Activated CD8-positive, alpha-beta T cell treated with anti-CD3 and anti-CD28 coated beads, Interleukin-2, amount 10 ng/mL, durations not matched to agents 7 days and 5 days (primary cell): ENCODE measurements at regions not wholly inside any gene's neighbourhood (a gene's known extent, or its start where the extent isn't known, plus 50 kb on each side); places are given as distances from the start of the nearest gene placed in this dataset.

Source experiments
- ATAC-seq: fragments of 150-1000 bp; cut with Tn5 transposase; one replicate; pipeline ENCODE4 v1.10.0; 2021; ENCODE audit warnings: moderate library complexity
- CTCF ChIA-PET: fragments of 350-600 bp; sonication (Branson Sonifier 250); formaldehyde crosslinking; loops from one replicate; lab custom pipeline; 2021; ENCODE audit warnings: antibody characterized with exemption; lab: Charles Lee
- POLR2A ChIA-PET: fragments of 350-600 bp; sonication (Branson Sonifier 250); formaldehyde crosslinking; loops from one replicate; lab custom pipeline; 2021; ENCODE audit warnings: antibody characterized with exemption; lab: Charles Lee
- DNase-seq: peaks from one replicate; pipeline ENCODE4 v3.0.0-alpha.2; 2020
- H3K27ac Mint-ChIP-seq: one replicate; pipeline ENCODE4 v1.8.0; 2021; ENCODE audit warnings: mild to moderate bottlenecking, mixed read lengths
- H3K27me3 Mint-ChIP-seq: one replicate; pipeline ENCODE4 v1.8.0; 2021; ENCODE audit warnings: low read depth, mixed read lengths
- H3K36me3 Mint-ChIP-seq: one replicate; pipeline ENCODE4 v1.8.0; 2021; ENCODE audit warnings: low read depth, mixed read lengths
- H3K4me1 Mint-ChIP-seq: one replicate; pipeline ENCODE4 v1.8.0; 2021; ENCODE audit warnings: low read depth, mixed read lengths
- H3K4me3 Mint-ChIP-seq: one replicate; pipeline ENCODE4 v1.8.0; 2021; ENCODE audit warnings: mild to moderate bottlenecking, mixed read lengths
- H3K9me3 Mint-ChIP-seq: one replicate; pipeline ENCODE4 v1.8.0; 2022; ENCODE audit warnings: mixed read lengths; ENCODE audit not compliant: insufficient read depth

DNA sequence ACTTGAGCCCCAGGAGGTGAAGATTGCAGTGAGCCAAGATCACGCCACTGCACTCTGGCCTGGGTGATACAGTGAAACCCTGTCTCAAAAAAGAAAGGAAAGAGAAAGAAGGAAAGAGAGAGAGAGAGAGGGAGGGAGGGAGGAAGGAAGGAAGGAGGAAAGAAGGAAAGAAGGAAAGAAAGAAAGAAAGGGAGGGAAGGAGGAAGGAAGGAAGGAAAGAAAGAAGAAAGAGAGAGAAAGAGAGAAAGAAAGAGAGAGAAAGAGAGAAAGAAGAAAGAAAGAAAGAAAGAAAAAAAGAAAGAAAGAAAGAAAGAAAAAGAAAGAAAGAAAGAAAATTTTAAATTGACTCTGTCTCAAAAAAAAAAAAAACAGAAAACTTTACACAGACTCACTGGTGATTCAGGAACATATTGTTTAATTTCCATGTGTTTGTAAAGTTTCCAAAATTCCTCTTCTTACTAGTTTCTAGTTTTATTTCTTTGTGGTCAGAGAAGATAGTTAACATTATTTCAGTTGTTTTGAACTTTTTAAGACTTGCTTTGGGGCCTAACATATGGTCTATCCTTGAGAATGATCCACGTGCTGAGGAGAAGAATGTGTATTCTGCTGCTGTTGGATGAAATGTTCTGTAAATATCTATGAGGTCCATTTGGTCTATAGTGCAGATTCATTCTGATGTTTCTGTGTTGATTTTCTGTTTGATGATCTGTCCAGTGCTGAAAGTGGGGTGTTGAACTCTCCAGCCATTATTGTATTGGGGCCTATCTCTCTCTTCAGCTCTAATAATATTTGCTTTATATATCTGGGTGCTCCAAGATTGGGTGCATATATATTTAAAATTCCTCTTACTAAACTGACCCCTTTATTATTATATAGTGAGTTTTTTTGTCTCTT is 204.4 kb upstream of the SERP2 start:
- no peak overlapping the region for H3K27ac Mint-ChIP-seq
- DNase-seq = no peak
- ChIA-PET CTCF (no interaction called here), POLR2A (no interaction called here)
- no peaks in the 10 kb centered on the region for H3K36me3 Mint-ChIP-seq
- peaks cover 10% of the 10 kb centered on the region for H3K27me3 Mint-ChIP-seq
- ATAC-seq = no peak
- H3K4me3 Mint-ChIP-seq = no peak overlapping the region
- H3K9me3 Mint-ChIP-seq = no peaks in the 10 kb centered on the region
- no peaks in the 10 kb centered on the region for H3K4me1 Mint-ChIP-seq

DNA sequence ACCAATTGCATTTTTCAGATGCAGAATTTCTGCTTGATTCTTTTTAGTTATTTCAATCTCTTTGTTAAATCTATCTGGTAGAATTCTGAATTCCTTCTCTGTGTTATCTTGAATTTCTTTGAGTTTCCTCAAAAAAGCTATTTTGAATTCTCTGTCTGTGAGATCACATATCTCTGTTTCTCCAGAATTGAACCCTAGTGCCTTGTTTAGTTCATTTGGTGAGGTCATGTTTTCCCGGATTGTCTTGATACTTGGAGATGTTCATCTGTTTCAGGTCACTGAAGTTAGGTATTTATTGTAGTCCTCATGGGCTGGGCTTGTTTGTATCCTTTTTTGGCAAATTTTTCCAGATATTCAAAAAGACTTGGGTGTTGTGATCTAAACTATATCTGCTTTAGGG is 202.9 kb upstream of the SERP2 start:
- ATAC-seq (no peak), DNase-seq (no peak)
- Mint-ChIP-seq H3K27ac (no peak overlapping the region), H3K4me1 (no peaks in the 10 kb centered on the region), H3K27me3 (peaks cover 10% of the 10 kb centered on the region), H3K4me3 (no peak overlapping the region), H3K9me3 (no peaks in the 10 kb centered on the region), H3K36me3 (no peaks in the 10 kb centered on the region)
- ChIA-PET CTCF (no interaction called here), POLR2A (no interaction called here)

DNA sequence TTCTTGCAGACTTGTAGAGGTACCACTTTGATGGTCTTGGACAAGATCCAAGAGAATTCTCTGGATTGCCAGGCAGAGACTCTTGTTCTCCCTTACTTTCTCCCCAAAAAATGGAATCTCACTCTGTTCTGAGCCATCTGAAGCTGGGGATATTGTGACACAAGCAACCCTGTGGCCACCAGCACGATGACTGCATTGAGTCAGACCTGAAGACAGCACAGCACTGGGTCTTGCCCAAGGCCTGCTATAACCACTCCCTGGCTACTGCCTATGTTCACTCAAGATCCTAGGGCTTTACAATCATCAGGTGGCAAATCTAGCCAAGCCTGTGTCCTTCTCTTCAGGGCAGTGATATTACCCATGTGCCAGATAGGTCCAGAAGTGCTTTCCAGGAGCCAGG is 202.5 kb upstream of the SERP2 start:
- Mint-ChIP-seq H3K9me3 (no peaks in the 10 kb centered on the region), H3K4me3 (no peak overlapping the region), H3K4me1 (no peaks in the 10 kb centered on the region), H3K36me3 (no peaks in the 10 kb centered on the region), H3K27me3 (peaks cover 10% of the 10 kb centered on the region), H3K27ac (no peak overlapping the region)
- ChIA-PET POLR2A (no interaction called here), CTCF (no interaction called here)
- DNase-seq (no peak), ATAC-seq (no peak)

DNA sequence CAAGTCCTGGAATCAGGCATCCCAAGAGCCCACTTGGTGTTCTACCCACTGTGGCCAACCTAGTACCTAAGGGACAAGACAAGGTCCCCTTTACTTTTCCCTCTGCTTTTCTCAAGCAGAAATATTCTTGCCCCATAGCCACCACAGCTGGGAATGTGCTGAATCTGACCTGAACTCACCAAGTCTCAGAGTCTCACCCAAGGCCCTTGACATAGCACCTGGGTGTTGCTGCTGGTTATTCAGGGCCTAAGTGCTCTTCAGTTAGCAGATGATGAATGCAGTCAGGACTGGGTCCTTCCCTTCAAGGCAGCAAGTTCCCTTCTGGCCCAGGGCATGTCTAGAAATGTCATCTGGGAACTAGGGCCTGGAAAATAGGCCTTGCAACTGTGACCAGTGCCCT is 201.8 kb upstream of the SERP2 start:
- Mint-ChIP-seq H3K9me3 (no peaks in the 10 kb centered on the region), H3K27me3 (peaks cover 7% of the 10 kb centered on the region), H3K4me3 (no peak overlapping the region), H3K36me3 (no peaks in the 10 kb centered on the region), H3K27ac (no peak overlapping the region), H3K4me1 (no peaks in the 10 kb centered on the region)
- ATAC-seq (no peak), DNase-seq (no peak)
- ChIA-PET POLR2A (no interaction called here), CTCF (no interaction called here)

DNA sequence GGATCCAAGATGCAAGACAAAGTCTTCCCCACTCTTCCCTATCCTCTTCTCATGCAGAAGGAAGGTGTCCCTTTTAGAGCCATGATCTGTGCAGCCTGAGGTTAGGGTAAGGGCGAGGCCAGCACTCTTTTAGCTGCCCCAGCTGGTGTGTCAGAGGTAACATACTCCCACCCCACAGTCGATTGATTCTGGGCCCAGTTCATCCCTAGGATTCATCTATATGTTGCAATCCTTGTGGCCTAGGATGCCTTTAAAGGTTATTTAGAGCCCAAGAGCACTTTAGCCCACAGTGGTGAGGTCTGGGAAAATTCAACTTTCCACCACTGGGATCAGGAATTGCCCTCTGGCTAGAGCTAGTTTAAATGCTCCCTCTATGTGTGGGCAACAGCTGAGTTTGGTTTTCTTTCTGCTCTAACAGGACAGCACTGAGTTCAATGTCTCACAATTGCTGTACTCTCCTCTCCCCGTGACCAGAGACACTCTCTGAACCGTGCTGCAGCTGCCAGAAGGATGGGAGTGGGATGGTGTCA is 201.3 kb upstream of the SERP2 start:
- POLR2A ChIA-PET = no interaction called here
- Mint-ChIP-seq H3K27ac (no peak overlapping the region), H3K36me3 (no peaks in the 10 kb centered on the region), H3K9me3 (no peaks in the 10 kb centered on the region), H3K4me1 (no peaks in the 10 kb centered on the region), H3K4me3 (no peak overlapping the region), H3K27me3 (peaks cover 7% of the 10 kb centered on the region)
- CTCF ChIA-PET = no interaction called here
- ATAC-seq = no peak
- no peak for DNase-seq

DNA sequence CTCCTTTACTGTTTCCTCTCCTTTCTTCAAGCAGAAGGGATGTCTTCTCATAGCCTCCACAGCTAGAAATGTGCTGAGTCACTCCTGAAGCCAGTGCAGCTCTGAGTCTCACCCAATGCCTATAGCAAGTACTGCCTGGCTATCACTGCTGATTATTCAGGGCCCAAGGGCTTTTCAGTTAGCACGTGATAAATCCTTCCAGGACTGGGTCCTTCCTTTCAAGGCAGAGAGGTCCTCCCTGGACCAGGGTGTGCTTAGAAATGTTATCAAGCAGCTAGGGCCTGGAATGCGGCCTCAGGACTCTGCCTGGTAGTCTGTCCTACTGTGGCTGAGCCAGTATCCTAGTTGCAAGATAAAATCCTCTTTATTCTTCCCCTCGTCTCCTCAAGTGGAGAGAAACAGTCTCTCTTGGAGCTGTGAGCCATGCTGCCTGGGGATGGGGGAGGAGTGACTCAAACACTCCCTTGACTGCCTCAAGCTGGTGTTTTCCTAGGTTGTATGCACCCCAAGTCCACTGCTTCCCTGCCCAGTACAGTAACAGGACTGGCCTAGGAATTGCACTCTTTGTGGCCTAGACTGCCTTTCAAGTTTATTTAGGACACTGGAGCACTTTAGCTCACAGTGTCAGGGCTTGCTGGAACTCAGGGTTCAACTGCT is 198.7 kb upstream of the SERP2 start:
- H3K4me1 Mint-ChIP-seq = no peaks in the 10 kb centered on the region
- no peak overlapping the region for H3K4me3 Mint-ChIP-seq
- no peak overlapping the region for H3K27ac Mint-ChIP-seq
- H3K27me3 Mint-ChIP-seq = peaks cover 2% of the 10 kb centered on the region
- DNase-seq (no peak), ATAC-seq (no peak)
- no peaks in the 10 kb centered on the region for H3K9me3 Mint-ChIP-seq
- ChIA-PET CTCF (no interaction called here), POLR2A (no interaction called here)
- H3K36me3 Mint-ChIP-seq = no peaks in the 10 kb centered on the region

DNA sequence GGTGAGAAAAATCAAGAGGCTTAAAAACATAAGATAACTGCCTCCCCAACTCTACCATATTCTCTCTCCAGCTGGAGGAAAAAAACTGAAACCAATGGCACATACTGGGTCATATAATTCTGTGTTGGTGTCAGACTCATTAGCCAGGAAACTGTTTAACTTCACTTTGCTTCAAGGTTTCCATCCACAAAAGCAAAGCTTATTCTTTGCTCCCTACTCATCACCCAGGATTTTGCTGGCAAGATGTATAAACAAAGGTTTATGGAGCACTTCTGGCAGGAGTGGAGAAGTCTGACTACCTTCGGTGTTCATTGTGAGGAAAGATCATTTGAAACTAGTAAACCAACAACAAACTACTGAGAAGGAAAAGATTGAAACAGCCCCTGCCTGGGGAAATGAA is 197.5 kb upstream of the SERP2 start:
- DNase-seq (no peak), ATAC-seq (no peak)
- Mint-ChIP-seq H3K36me3 (no peaks in the 10 kb centered on the region), H3K27me3 (peaks cover under 1% of the 10 kb centered on the region), H3K9me3 (no peaks in the 10 kb centered on the region), H3K27ac (no peak overlapping the region), H3K4me3 (no peak overlapping the region), H3K4me1 (no peaks in the 10 kb centered on the region)
- POLR2A ChIA-PET = no interaction called here
- CTCF ChIA-PET = interaction anchor here (1.2 kb wide), 1 partner anchor 15 kb away, joined by 3 read pairs; no protein-coding TSS in a partner anchor

DNA sequence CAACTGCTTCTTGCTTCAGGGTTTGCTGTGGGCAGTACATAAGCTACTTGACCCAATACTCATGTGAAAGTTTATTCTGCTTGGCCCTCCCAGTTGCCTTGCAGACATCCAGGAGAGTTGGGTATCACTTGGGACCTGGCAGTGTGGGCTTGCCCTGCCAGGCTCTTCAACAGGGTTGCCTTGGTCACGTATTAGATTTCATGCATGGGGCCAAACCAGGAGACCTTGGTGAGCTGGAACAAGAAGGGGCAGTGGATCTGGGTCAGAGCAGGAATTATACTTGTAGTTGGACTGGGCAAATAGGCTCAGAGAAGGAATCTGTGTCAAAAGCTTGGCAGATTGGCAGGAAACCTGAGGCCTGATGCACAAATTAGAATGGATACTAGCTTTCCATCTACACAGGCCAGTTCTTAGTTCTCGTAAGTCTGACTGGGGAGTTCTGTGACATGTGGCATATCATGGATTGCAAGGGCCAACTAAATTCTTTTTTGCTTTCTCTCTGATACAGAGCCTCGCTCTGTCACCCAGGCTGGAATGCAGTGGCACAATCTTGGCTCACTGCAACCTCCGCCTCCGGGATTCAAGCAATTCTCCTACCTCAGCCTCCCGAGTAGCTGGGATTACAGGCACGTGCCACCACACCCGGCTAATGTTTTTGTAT is 192.6 kb upstream of the SERP2 start:
- POLR2A ChIA-PET = no interaction called here
- Mint-ChIP-seq H3K4me3 (no peak overlapping the region), H3K27me3 (peaks cover 4% of the 10 kb centered on the region), H3K4me1 (no peaks in the 10 kb centered on the region), H3K9me3 (no peaks in the 10 kb centered on the region), H3K36me3 (no peaks in the 10 kb centered on the region), H3K27ac (no peak overlapping the region)
- CTCF ChIA-PET = no interaction called here
- DNase-seq = no peak
- ATAC-seq = no peak

DNA sequence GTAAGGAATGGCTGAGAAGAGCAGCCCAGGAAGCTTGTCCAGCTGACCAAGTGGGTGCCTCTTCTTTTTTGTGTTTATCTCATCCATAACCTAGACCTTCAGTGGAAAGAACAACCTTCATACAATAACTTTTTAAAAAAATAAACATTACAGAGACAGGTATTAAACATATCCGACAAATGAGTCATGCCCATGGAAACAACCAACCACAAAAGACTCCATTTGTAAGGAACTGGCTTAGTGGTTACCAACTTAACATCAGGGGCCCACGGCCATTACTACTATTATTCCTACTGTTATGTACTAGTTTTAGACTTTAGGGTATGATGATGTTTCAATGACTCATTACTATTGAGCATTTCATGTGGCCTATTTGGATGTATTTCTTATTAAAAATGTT is 191.7 kb upstream of the SERP2 start:
- H3K4me1 Mint-ChIP-seq = no peaks in the 10 kb centered on the region
- H3K9me3 Mint-ChIP-seq = no peaks in the 10 kb centered on the region
- ATAC-seq (no peak), DNase-seq (no peak)
- H3K36me3 Mint-ChIP-seq = no peaks in the 10 kb centered on the region
- H3K4me3 Mint-ChIP-seq = no peak overlapping the region
- CTCF ChIA-PET = no interaction called here
- H3K27me3 Mint-ChIP-seq = peaks cover 9% of the 10 kb centered on the region
- H3K27ac Mint-ChIP-seq = no peak overlapping the region
- POLR2A ChIA-PET = no interaction called here

DNA sequence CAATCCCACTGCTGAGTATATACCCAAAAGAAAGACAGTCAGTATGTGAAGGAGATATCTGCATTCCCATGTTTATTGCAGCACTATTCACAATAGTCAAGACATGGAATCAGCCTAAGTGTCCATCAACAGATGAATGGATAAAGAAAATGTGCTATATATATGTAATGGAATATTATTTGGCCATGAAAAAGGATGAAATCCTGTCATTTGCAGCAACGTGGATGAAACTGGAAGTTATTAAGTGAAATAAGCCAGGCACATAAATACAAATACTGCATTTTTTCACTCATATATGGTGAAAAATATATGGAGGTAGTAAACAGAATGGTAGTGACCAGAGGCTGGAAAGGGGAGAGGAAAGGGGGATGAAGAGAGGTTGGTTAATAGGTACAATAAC is 188.9 kb upstream of the SERP2 start:
- H3K4me1 Mint-ChIP-seq = no peaks in the 10 kb centered on the region
- ATAC-seq = no peak
- H3K4me3 Mint-ChIP-seq = no peak overlapping the region
- DNase-seq = no peak
- no peaks in the 10 kb centered on the region for H3K9me3 Mint-ChIP-seq
- POLR2A ChIA-PET = no interaction called here
- no peaks in the 10 kb centered on the region for H3K36me3 Mint-ChIP-seq
- H3K27ac Mint-ChIP-seq = no peak overlapping the region
- CTCF ChIA-PET = no interaction called here
- peaks cover 13% of the 10 kb centered on the region for H3K27me3 Mint-ChIP-seq

DNA sequence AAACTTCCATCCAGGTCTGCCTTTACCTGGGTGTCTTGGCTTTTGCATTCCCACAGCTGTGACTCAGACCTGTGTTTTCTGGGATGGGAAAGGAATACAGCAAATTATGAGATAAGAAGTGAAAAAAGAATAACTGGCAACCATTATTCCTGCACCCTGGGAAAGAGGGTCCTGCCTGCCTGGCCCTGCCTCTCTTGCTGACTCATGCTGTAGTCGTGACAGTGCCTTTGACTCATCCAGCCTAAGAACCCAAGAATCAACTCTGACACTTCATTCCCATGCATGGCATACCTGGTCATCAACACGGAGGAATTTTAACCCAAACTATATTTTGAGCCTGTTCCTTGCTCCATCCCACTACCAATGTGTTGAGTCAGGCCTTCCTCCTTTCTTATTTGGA is 185.4 kb upstream of the SERP2 start:
- ATAC-seq = no peak
- Mint-ChIP-seq H3K9me3 (no peaks in the 10 kb centered on the region), H3K27ac (no peak overlapping the region), H3K4me3 (no peak overlapping the region), H3K27me3 (peaks cover 33% of the 10 kb centered on the region), H3K36me3 (no peaks in the 10 kb centered on the region), H3K4me1 (peaks cover 10% of the 10 kb centered on the region)
- CTCF ChIA-PET = no interaction called here
- POLR2A ChIA-PET = no interaction called here
- DNase-seq = no peak

DNA sequence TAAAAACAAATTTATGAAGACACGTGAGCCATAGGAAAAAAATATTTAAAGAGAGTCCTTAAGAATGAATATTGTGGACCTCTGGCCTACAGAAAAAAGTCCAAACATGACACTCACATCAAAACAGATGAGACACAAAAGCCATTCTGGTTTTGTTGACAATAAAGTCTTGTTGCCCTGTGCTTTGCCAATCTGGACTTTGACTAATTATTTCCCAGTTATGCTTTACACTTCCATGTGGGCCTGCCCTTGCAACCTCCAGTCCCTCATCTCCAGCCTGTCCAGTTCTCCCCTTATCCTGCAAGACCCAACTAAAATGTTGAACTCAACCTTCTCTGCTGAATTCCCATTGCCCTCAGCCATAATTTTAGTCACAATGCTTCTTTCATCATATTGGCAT is 184.5 kb upstream of the SERP2 start:
- Mint-ChIP-seq H3K36me3 (no peaks in the 10 kb centered on the region), H3K4me1 (peaks cover 10% of the 10 kb centered on the region), H3K27me3 (peaks cover 37% of the 10 kb centered on the region), H3K27ac (no peak overlapping the region), H3K4me3 (no peak overlapping the region), H3K9me3 (no peaks in the 10 kb centered on the region)
- ATAC-seq (no peak), DNase-seq (no peak)
- ChIA-PET POLR2A (no interaction called here), CTCF (no interaction called here)
